Liver (tissue), 3 donors: ENCODE measurements at regions not wholly inside any gene's neighbourhood (a gene's known extent, or its start where the extent isn't known, plus 50 kb on each side); places are given as distances from the start of the nearest gene placed in this dataset.

Experiments
- FOXA1 ChIP-seq: IDR thresholded peaks from 2 replicates; pipeline ENCODE4 v1.6.1; 2016; ENCODE audit warnings: antibody characterized with exemption
- RXRA ChIP-seq, 2 donors: IDR thresholded peaks; 2 replicates each; pipeline ENCODE4 v1.6.1; 2017 to 2018; ENCODE audit warnings: antibody characterized with exemption in 2 of 2, mild to moderate bottlenecking in 1 of 2
- TAF1 ChIP-seq: conservative IDR thresholded peaks from 2 replicates; pipeline ENCODE4 v1.6.1; 2016; ENCODE audit warnings: antibody characterized with exemption, mild to moderate bottlenecking
- YY1 ChIP-seq: IDR thresholded peaks from 2 replicates; pipeline ENCODE4 v1.6.1; 2016; ENCODE audit warnings: antibody characterized with exemption, mild to moderate bottlenecking
- TF ChIP-seq, protein P1 (sequence below): fragments of 150-350 bp; IDR thresholded peaks from 2 replicates; pipeline ENCODE4 v1.5.1; 2017; ENCODE audit warnings: improper control_type of control experiment, low read depth, low read length; ENCODE audit not compliant: missing input control
- TF ChIP-seq, protein P2 (sequence below): IDR thresholded peaks from 2 replicates; pipeline ENCODE4 v1.6.1; 2016; ENCODE audit warnings: antibody characterized with exemption
- donor health status: healthy.
- donor health status: healthy.

DNA sequence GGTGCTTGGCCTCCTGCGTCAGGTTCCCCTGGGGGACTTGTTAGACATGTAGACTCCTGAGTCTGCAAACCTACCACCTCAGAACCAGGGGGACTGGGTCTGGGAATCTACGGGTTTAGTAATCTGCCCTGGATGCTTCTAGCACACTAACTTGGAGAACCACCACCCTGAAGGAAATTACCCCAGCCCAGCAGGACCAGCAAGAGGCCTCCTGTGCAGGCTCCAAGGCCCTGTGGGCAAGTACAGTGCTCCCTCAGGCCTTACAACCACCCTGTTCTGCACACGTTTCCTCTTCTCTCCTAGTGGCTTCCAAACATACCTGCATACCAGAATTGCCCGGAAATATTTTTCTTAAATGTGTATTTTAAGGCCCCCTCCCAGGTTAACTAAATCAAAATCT lies 423.0 kb downstream of the FUT8 start:
- TF ChIP-seq TAF1: no peak
- TF ChIP-seq, protein P1, sequence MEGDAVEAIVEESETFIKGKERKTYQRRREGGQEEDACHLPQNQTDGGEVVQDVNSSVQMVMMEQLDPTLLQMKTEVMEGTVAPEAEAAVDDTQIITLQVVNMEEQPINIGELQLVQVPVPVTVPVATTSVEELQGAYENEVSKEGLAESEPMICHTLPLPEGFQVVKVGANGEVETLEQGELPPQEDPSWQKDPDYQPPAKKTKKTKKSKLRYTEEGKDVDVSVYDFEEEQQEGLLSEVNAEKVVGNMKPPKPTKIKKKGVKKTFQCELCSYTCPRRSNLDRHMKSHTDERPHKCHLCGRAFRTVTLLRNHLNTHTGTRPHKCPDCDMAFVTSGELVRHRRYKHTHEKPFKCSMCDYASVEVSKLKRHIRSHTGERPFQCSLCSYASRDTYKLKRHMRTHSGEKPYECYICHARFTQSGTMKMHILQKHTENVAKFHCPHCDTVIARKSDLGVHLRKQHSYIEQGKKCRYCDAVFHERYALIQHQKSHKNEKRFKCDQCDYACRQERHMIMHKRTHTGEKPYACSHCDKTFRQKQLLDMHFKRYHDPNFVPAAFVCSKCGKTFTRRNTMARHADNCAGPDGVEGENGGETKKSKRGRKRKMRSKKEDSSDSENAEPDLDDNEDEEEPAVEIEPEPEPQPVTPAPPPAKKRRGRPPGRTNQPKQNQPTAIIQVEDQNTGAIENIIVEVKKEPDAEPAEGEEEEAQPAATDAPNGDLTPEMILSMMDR: no peak
- no peak for TF ChIP-seq YY1
- TF ChIP-seq FOXA1: no peak
- no peak for TF ChIP-seq RXRA (IDR thresholded peaks at IDR 0.05)
- TF ChIP-seq, protein P2, sequence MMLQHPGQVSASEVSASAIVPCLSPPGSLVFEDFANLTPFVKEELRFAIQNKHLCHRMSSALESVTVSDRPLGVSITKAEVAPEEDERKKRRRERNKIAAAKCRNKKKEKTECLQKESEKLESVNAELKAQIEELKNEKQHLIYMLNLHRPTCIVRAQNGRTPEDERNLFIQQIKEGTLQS: no peak
